Large intestine (tissue), 3 donors: ENCODE measurements at regions not wholly inside any gene's neighbourhood (a gene's known extent, or its start where the extent isn't known, plus 50 kb on each side); places are given as distances from the start of the nearest gene placed in this dataset.

ENCODE experiments used
- DNase-seq, 2 donors: peaks; one replicate each; pipeline versions ENCODE4 v3.0.0 to v3.0.0-alpha.2; 2013
- H3K27ac ChIP-seq: one replicate; pipeline ENCODE4 v1.5.1; 2013; ENCODE audit warnings: low read length
- H3K27me3 ChIP-seq: 2 replicates; pipeline ENCODE4 v1.6.1; 2013; ENCODE audit warnings: low read length; ENCODE audit not compliant: control insufficient read depth, insufficient read depth
- H3K36me3 ChIP-seq: 2 replicates; pipeline ENCODE4 v1.6.1; 2013; ENCODE audit warnings: low read length; ENCODE audit not compliant: control insufficient read depth, insufficient read depth
- H3K4me1 ChIP-seq: one replicate; pipeline ENCODE4 v1.6.1; 2013; ENCODE audit warnings: low read length; ENCODE audit not compliant: control insufficient read depth, insufficient read depth
- H3K4me3 ChIP-seq: one replicate; pipeline ENCODE4 v1.5.1; 2013; ENCODE audit warnings: low read length
- H3K9me3 ChIP-seq: one replicate; pipeline ENCODE4 v1.6.1; 2013; ENCODE audit warnings: mild to moderate bottlenecking, low read depth, low read length, moderate library complexity; ENCODE audit not compliant: control insufficient read depth
- whole genome bisulfite sequencing: methylation state at CpG from one replicate; pipeline ENCODE4 v1.1.5; 2013; ENCODE audit warnings: low lambda C conversion rate; ENCODE audit not compliant: insufficient coverage; 5-methylcytosine and 5-hydroxymethylcytosine counted together

DNA sequence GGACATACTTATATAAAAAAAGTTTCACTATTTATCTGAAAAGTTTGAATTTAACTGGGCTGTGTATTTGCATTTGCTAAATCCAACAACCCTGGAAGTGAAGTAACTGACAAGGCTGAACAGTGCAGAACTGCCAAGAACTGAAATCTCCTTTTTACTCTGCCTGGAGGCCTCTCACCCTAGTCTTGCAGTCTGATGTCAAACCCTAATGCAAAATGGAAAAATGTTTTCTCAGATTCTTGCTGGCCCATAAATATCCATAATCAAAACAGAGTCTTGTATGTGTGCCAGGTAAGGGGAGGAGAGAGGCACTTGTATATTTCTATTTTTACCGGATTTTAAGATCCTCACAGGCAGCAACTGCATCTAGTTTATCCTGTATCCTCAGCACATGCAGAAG lies 432.7 kb upstream of the KLF4 start:
- H3K27me3 ChIP-seq: no peaks in the 10 kb centered on the region
- no peak overlapping the region for H3K27ac ChIP-seq
- no peaks in the 10 kb centered on the region for H3K9me3 ChIP-seq
- DNase-seq: no peak
- no peaks in the 10 kb centered on the region for H3K36me3 ChIP-seq
- H3K4me3 ChIP-seq: no peak overlapping the region
- WGBS: no CpG with 5 or more reads among the region's 1 CpG
- H3K4me1 ChIP-seq: no peaks in the 10 kb centered on the region

DNA sequence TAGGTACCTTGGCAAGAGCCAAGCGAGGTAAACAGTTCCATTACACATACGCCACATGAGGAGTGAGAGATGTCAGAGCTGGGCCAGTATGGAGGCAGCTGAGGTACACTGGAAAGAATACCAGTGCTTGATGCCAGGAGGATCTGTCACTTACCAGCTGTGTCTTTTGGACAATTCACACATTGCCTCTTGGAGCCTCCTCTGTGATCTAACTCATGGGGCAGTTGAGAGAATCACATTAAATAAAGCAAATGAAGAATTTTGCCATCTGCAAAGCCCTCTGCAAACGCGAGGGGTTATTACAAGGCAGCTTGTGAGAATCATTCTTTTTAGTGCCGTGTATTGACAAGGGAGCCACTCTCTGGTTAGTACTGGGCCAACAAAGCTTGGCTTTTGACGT lies 429.7 kb upstream of the KLF4 start:
- Histone ChIP-seq H3K9me3 (no peaks in the 10 kb centered on the region), H3K4me1 (no peaks in the 10 kb centered on the region), H3K27ac (no peak overlapping the region), H3K36me3 (no peaks in the 10 kb centered on the region), H3K4me3 (no peak overlapping the region), H3K27me3 (no peaks in the 10 kb centered on the region)
- DNase-seq: no peak
- WGBS: 90% methylated on average over 2 of the region's 6 CpGs

DNA sequence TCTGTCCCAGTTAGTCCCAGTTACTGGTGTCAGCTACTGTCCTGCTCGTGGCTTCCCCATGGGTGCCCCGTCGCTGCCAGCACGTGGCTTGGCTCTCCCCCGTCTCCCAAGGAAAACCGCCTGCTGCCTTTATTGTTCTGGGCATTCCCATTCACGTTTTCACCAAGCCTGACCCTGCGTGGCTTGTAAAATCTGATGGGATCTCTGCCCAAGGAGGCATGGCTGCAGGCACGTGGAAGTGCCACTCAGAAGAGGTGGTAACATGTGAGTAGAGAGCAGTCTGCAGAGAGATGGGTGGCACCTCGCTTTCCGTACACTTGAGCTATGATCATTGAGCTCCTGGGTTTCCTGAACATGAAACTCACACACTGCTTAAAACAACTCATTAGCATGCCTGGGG lies 429.2 kb upstream of the KLF4 start:
- WGBS: no CpG with 5 or more reads among the region's 11 CpGs
- Histone ChIP-seq H3K9me3 (no peaks in the 10 kb centered on the region), H3K27me3 (no peaks in the 10 kb centered on the region), H3K4me3 (no peak overlapping the region), H3K4me1 (no peaks in the 10 kb centered on the region), H3K36me3 (no peaks in the 10 kb centered on the region), H3K27ac (no peak overlapping the region)
- no peak for DNase-seq

DNA sequence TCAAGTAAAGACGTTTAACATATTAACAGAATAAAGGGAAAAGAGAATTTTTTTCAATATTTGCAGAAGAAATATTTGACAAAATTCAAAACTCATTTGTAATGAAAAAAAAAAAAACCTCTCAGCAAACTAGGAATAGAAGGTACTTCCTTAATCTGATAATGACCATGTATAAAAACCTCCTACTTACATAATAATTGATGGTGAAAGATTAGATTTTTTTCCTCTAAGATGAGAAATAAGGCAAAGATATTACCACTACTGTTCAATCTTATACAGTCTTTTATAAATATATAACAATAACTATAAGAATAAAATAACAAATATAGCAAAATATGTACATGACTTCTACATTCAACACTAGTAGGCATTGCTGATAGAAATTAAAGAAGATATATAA lies 424.6 kb upstream of the KLF4 start:
- H3K9me3 ChIP-seq: no peaks in the 10 kb centered on the region
- no peak for DNase-seq
- WGBS: 100% methylated on average over 1 of the region's 1 CpG

DNA sequence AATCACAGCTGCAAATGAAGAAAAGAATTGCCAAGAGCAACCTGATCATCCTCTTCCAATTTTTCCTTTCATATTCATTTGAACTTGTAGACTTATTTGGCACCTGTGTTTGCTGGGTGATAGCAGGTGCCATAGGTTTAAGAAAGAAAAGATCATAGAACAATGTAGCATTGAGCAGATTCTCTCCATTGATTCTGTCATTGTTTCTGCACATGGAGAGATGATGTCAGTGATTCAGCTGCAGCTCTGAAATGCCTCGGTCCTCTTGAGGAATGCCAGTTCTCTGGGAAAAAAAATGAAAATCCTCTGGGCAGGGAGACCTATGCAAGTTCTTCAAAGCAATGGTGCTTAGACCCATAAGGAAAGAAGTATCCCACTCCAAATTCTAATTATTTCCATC lies 418.1 kb upstream of the KLF4 start:
- no CpG with 5 or more reads among the region's 1 CpG for WGBS
- H3K27me3 ChIP-seq: no peaks in the 10 kb centered on the region
- no peak overlapping the region for H3K27ac ChIP-seq
- no peaks in the 10 kb centered on the region for H3K9me3 ChIP-seq
- no peak for DNase-seq
- H3K4me1 ChIP-seq: no peaks in the 10 kb centered on the region
- H3K4me3 ChIP-seq: no peak overlapping the region
- H3K36me3 ChIP-seq: no peaks in the 10 kb centered on the region

More for the DNA sequence above, 424.6 kb upstream of the KLF4 start:
- Histone ChIP-seq H3K27me3 (no peaks in the 10 kb centered on the region), H3K27ac (no peak overlapping the region), H3K4me1 (no peaks in the 10 kb centered on the region), H3K36me3 (no peaks in the 10 kb centered on the region), H3K4me3 (no peak overlapping the region)

DNA sequence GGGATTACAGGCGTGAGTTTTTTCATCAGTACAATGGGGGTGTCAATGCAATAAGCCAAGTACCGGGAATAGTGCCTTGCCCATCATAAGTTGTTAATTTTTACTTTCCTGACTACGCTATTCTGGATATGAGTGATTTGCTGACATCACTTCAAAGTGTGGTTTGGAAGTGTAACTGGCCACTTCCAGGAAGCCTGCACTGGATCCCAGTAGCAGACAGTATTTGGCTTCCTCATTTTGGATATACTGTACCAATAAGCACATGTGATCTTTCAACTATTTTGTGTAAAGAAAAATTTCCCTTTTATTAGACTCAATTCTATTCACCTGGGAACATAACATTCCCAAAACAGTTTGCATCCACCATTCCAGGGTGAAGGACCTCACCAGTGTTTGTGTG lies 417.7 kb upstream of the KLF4 start:
- Histone ChIP-seq H3K4me3 (no peak overlapping the region), H3K4me1 (no peaks in the 10 kb centered on the region), H3K36me3 (no peaks in the 10 kb centered on the region), H3K27me3 (no peaks in the 10 kb centered on the region), H3K27ac (no peak overlapping the region), H3K9me3 (no peaks in the 10 kb centered on the region)
- DNase-seq: no peak
- WGBS: no CpG with 5 or more reads among the region's 3 CpGs

DNA sequence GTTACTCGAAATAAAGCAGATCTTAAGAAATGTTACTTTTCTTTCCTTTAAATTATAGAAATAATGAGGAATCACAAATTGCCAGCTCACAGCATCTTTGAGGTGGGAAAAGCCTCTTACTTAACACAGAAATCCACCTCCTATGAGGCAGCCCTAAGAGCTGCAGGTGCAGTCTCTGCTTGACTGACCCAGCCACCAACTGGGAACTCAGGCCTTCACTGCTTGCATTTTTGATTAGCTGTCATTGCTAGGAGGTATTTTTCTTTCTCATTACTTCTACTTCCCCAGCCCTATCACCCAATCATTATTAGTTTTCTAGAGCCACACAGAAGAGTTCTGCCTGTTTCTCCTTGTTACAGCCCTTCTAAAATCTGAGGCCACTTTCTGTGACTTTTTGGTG lies 416.5 kb upstream of the KLF4 start:
- Histone ChIP-seq H3K4me3 (no peak overlapping the region), H3K27me3 (no peaks in the 10 kb centered on the region), H3K4me1 (no peaks in the 10 kb centered on the region), H3K27ac (no peak overlapping the region), H3K36me3 (no peaks in the 10 kb centered on the region), H3K9me3 (no peaks in the 10 kb centered on the region)
- DNase-seq: no peak
- WGBS: no CpG with 5 or more reads among the region's 1 CpG

DNA sequence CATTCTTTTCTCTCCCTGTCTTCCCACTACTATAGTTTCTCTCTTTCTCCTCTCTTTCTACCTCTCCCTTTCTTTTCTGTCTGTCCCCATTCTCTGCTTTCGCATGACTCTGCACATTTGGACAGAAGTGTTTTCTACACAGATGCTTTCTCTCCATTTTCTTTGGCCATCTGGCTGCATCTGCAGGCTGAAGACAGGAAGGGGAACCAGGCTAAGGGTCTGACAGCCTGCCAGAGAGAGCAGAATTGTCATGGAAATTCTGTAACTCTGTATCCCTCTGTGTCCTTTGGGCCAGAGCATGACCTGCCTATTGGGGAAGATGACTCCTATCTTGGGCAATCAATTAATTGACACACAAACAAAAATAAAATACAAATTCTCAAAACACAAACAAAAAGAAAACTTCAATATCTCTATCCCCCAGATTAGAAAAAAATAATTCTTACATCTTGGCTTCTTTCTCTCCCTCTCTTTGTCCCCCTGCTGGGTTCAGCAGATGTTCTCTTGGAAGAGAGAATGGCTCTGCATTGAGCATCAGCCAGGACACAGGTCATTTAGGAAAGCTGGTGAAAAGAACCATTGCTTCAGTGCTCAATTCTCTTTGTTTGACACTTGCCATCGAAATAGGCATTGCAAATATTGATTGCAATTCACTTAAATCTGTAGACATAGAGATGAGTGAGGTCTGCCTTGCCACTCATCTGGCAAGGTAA lies 415.9 kb upstream of the KLF4 start:
- Histone ChIP-seq H3K9me3 (no peaks in the 10 kb centered on the region), H3K4me1 (no peaks in the 10 kb centered on the region), H3K27ac (no peak overlapping the region), H3K27me3 (no peaks in the 10 kb centered on the region), H3K4me3 (no peak overlapping the region), H3K36me3 (no peaks in the 10 kb centered on the region)
- no peak for DNase-seq
- whole genome bisulfite sequencing: no CpG with 5 or more reads among the region's 2 CpGs

DNA sequence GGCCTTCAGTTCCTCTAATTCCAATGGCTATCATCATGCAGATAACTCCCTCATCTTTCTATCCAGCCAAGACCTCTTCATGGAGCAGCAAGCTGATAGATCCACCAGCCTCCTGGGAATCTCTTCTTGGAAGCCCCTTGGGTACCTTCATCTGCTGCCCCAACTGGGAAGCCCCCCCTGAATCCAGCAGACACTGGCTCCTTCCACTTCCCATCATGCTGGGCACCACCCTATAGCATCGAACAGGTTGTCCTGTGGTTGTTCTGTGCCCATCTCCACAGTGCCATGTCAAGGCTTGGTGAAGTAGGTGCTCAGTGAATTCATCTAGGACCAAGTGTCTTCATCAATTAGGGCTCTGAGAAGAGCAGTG lies 410.4 kb upstream of the KLF4 start:
- Histone ChIP-seq H3K9me3 (no peaks in the 10 kb centered on the region), H3K27me3 (no peaks in the 10 kb centered on the region), H3K4me1 (peaks cover 12% of the 10 kb centered on the region), H3K36me3 (no peaks in the 10 kb centered on the region), H3K4me3 (no peak overlapping the region), H3K27ac (no peak overlapping the region)
- WGBS: no CpG with 5 or more reads among the region's 1 CpG
- no peak for DNase-seq

DNA sequence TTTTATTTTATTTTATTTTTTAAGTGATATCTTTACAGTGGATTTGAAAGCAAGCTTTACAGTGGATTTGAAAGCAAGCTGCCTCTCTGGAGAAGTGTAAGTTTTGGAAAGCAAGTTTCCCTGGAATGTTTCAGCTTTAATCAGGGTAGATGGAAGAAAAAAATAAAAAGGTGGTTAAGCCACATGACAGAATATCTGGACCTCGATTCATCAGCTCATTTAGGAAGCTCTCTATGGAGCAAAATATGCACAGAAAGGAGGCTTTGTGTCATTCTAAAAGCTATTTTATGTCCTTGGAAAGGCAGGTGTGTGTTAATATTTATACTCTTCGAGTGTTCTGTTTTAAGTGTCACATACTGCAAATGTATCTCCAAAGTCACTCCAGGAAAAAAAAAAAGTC lies 409.2 kb upstream of the KLF4 start:
- no peak for DNase-seq
- Histone ChIP-seq H3K27me3 (no peaks in the 10 kb centered on the region), H3K4me1 (peaks cover 12% of the 10 kb centered on the region), H3K27ac (no peak overlapping the region), H3K4me3 (no peak overlapping the region), H3K9me3 (no peaks in the 10 kb centered on the region), H3K36me3 (no peaks in the 10 kb centered on the region)
- WGBS: 57% methylated on average over 1 of the region's 2 CpGs

DNA sequence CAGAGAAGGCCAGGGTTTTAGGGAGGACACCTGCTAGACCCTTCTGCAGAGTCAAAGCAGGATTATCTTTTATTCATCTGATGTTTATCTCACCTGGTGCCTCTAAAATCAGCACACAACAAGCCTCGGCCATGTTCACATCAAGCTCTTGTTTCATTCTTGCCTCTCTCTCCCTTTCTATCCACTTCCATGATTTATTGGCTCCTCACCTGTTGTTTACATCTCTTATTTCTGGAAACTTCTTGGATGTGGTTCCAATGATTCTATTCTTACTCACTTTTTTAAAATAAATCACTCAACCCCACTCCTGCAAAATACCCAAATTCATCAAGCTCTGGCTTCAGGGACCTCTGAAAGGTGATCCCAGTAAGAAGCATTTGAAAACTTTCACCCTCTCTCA lies 407.0 kb upstream of the KLF4 start:
- no peak overlapping the region for H3K27ac ChIP-seq
- peaks cover 12% of the 10 kb centered on the region for H3K4me1 ChIP-seq
- no peaks in the 10 kb centered on the region for H3K9me3 ChIP-seq
- H3K4me3 ChIP-seq: no peak overlapping the region
- no peaks in the 10 kb centered on the region for H3K27me3 ChIP-seq
- no peak for DNase-seq
- WGBS: 100% methylated on average over 1 of the region's 1 CpG
- no peaks in the 10 kb centered on the region for H3K36me3 ChIP-seq
